ENCODE measurements at regions not wholly inside any gene's neighbourhood (a gene's known extent, or its start where the extent isn't known, plus 50 kb on each side); places are given as distances from the start of the nearest gene placed in this dataset.

DNA sequence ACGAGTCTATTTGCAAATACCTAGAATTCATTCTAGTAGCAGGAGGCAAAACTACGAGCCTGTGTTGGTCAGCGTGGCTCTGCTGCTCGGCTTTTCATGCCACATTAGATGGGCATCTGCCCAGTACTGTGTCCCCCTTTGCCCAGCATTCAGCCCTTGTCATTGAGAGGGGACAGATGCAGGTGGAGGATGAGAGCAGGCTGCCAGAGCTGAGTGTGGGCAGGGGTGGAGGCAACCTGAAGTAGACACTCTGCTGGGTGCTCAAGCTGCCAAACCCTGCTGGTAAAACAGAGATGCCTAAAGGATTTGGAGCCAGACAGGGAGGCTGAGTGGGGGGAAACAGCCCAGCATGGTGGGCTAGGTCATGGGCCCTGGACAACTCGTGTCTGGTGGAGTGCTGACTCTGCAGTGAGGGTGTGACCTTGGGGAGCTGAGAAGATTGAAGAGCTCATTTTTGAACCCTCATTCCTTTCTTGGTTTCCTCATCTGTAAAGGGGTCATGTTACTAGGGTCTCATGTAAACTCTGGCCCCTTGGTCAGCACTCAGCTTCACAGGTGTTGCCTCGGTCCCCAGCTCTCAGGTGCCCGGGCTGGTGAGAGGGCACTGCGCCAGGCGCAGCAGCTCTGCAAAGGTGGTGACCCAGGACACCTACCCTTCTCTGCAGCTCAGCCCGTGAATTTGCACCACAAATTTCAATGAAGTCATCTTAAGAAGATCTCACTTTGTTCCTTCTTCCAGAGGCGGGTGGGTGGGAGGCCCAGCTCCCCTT, 64.2 kb upstream of the BHLHE23 start:
- TF ChIP-seq CTCF (IDR thresholded peaks at IDR 0.05): no peak

DNA sequence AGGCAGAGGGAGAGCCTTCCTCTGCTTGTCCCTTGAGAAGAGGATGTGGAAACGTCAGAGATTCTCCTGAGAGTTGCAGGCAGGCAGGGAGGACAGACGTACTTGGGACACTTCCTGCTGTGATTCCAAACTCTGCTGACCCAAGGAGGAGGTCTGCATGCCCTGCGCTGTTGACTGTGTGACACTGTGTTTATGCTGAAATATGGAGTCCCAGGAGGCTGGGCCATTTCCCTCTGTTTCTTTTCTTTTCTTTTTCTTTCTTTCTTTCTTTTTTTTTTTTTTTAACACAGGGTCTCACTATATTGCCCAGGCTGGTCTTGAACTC, 63.5 kb upstream of the BHLHE23 start:
- no peaks in the 10 kb centered on the region for H3K36me3 Mint-ChIP-seq (ENCODE audit: low read depth)

More for the DNA sequence above, 64.2 kb upstream of the BHLHE23 start:
- Mint-ChIP-seq H3K27ac (no peak overlapping the region), H3K9me3 (peaks cover 2% of the 10 kb centered on the region), H3K27me3 (peaks cover 59% of the 10 kb centered on the region), H3K4me3 (peak overlapping the region; percentile 7), H3K4me1 (ENCODE audit: low read depth) (no peaks in the 10 kb centered on the region), H3K36me3 (ENCODE audit: low read depth) (no peaks in the 10 kb centered on the region)
- Histone ChIP-seq H3K4me3 (ENCODE audit: low read length) (no peak overlapping the region), H3K9me3 (ENCODE audit: control insufficient read depth in 1 of 2, insufficient read depth in 1 of 2, low read length in 2 of 2) (peaks cover 0 to 25% of the 10 kb centered on the region in 2 experiments), H3K27ac (ENCODE audit: low read depth in 1 of 2, low read length in 2 of 2) (no peak overlapping the region), H3K36me3 (ENCODE audit: insufficient read depth, low read length) (no peaks in the 10 kb centered on the region), H3K27me3 (ENCODE audit: control insufficient read depth in 1 of 2, insufficient read depth in 2 of 2, low read length in 2 of 2) (peaks cover 32 to 55% of the 10 kb centered on the region in 2 experiments), H3K4me1 (ENCODE audit: insufficient read depth, low read length) (peaks cover 4% of the 10 kb centered on the region)
- DNase-seq (no peak), ATAC-seq (ENCODE audit: poor library complexity) (no peak)
- intact Hi-C loops (cut with DNase I, micrococcal nuclease): no loop called here
- CTCF ChIA-PET: interaction anchor here (0.7 kb wide), 1 partner anchor 38 kb away, joined by 4 read pairs; no protein-coding TSS in a partner anchor
- POLR2A ChIA-PET: no interaction called here

DNA sequence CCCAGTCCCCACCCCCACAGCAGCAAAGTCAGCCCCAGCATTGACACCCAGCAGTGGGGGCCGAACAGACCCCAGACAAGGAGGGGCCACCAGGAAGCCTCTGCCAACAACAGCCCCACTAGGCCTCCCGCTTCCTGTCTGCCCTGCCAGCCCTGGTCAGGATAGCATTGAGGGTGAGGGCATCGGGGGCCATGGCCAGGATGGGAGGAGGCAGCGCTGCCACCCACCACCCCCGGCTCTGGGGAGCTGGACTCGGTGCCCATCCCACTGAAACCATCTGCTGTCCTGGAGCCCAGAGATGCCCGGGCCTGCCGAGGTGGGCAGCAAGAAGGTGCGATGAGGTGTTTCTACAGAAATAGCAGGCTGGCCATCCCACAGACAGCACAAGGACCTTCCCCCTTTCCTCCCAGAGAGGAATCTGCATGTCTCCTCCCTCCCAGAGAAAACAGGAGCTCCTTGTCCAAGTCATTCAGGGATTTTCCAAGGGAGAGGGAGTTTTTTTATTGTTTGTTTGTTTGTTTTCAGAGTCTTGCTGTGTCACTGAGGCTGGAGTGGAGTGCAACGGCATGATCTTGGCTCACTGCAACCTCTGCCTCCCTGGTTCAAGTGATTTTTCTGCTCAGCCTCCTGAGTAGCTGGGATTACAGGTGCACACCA, 62.1 kb upstream of the BHLHE23 start:
- peaks cover 0 to 33% of the 10 kb centered on the region in 2 experiments for H3K9me3 ChIP-seq (ENCODE audit: control insufficient read depth in 1 of 2, insufficient read depth in 1 of 2, low read length in 2 of 2)
- H3K9me3 Mint-ChIP-seq: no peaks in the 10 kb centered on the region
- H3K27me3 Mint-ChIP-seq: peaks cover 45% of the 10 kb centered on the region
- no peaks in the 10 kb centered on the region for H3K36me3 Mint-ChIP-seq (ENCODE audit: low read depth)
- H3K27me3 ChIP-seq (ENCODE audit: control insufficient read depth in 1 of 2, insufficient read depth in 2 of 2, low read length in 2 of 2): peaks cover 31 to 50% of the 10 kb centered on the region in 2 experiments
- intact Hi-C loops (cut with DNase I, micrococcal nuclease): no loop called here
- CTCF ChIA-PET: no interaction called here
- no peaks in the 10 kb centered on the region for H3K4me1 Mint-ChIP-seq (ENCODE audit: low read depth)
- TF ChIP-seq CTCF (IDR thresholded peaks at IDR 0.05): no peak
- no peak overlapping the region for H3K4me3 ChIP-seq (ENCODE audit: low read length)
- no peak overlapping the region for H3K27ac Mint-ChIP-seq
- peaks cover 4% of the 10 kb centered on the region for H3K4me1 ChIP-seq (ENCODE audit: insufficient read depth, low read length)
- H3K36me3 ChIP-seq (ENCODE audit: insufficient read depth, low read length): no peaks in the 10 kb centered on the region
- no peak for ATAC-seq (ENCODE audit: poor library complexity)
- POLR2A ChIA-PET: no interaction called here
- no peak overlapping the region for H3K4me3 Mint-ChIP-seq
- no peak for DNase-seq
- H3K27ac ChIP-seq (ENCODE audit: low read depth in 1 of 2, low read length in 2 of 2): no peak overlapping the region

More for the DNA sequence above, 63.5 kb upstream of the BHLHE23 start:
- Histone ChIP-seq H3K36me3 (ENCODE audit: insufficient read depth, low read length) (no peaks in the 10 kb centered on the region), H3K9me3 (ENCODE audit: control insufficient read depth in 1 of 2, insufficient read depth in 1 of 2, low read length in 2 of 2) (peaks cover 0 to 26% of the 10 kb centered on the region in 2 experiments), H3K27me3 (ENCODE audit: control insufficient read depth in 1 of 2, insufficient read depth in 2 of 2, low read length in 2 of 2) (peaks cover 32 to 51% of the 10 kb centered on the region in 2 experiments), H3K4me1 (ENCODE audit: insufficient read depth, low read length) (peaks cover 4% of the 10 kb centered on the region), H3K27ac (ENCODE audit: low read depth in 1 of 2, low read length in 2 of 2) (no peak overlapping the region), H3K4me3 (ENCODE audit: low read length) (no peak overlapping the region)
- Mint-ChIP-seq H3K4me3 (no peak overlapping the region), H3K4me1 (ENCODE audit: low read depth) (no peaks in the 10 kb centered on the region), H3K27me3 (peaks cover 54% of the 10 kb centered on the region), H3K9me3 (peaks cover 2% of the 10 kb centered on the region), H3K27ac (no peak overlapping the region)
- ATAC-seq (ENCODE audit: poor library complexity): no peak
- POLR2A ChIA-PET: no interaction called here
- intact Hi-C loops (cut with DNase I, micrococcal nuclease): no loop called here
- no peak for TF ChIP-seq CTCF (IDR thresholded peaks at IDR 0.05)
- CTCF ChIA-PET: no interaction called here
- no peak for DNase-seq

Data from CD4-positive, alpha-beta T cell (primary cell).